ENCODE measurements at regions not wholly inside any gene's neighbourhood (a gene's known extent, or its start where the extent isn't known, plus 50 kb on each side); places are given as distances from the start of the nearest gene placed in this dataset.

- H3K79me2 ChIP-seq (ENCODE audit: insufficient read depth, low read length): no peaks in the 10 kb centered on the region
- H3K4me3 Mint-ChIP-seq: no peak overlapping the region
- H3K4me1 ChIP-seq (ENCODE audit: control insufficient read depth in 1 of 2, insufficient read depth in 2 of 2, low read length in 2 of 2): peaks cover 9 to 11% of the 10 kb centered on the region in 2 donors
- H2AFZ ChIP-seq (ENCODE audit: insufficient read depth, low read depth, low read length, poor library complexity, severe bottlenecking): no peak overlapping the region
- no peak for TF ChIP-seq CTCF (IDR thresholded peaks at IDR 0.05)
- H3K9me3 Mint-ChIP-seq: peaks cover 0 to 5% (median under 1%) of the 10 kb centered on the region in 7 donors
- no peaks in the 10 kb centered on the region for H4K20me1 ChIP-seq (ENCODE audit: insufficient read depth, low read length)
- H3K27ac ChIP-seq (ENCODE audit: low read depth in 1 of 2, low read length in 2 of 2): no peak overlapping the region
- intact Hi-C loops (cut with micrococcal nuclease): no loop called here
- no peaks in the 10 kb centered on the region for H3K36me3 Mint-ChIP-seq
- peaks cover 17% of the 10 kb centered on the region for H3K4me1 Mint-ChIP-seq
- no peaks in the 10 kb centered on the region for H3K36me3 ChIP-seq (replicated peaks in 1 of 2; ENCODE audit: control insufficient read depth in 1 of 2, insufficient read depth in 2 of 2, low read length in 2 of 2)
- no peak overlapping the region for H3K4me2 ChIP-seq (replicated peaks; ENCODE audit: extremely low read depth, low read length, poor library complexity, severe bottlenecking)
- H3K27me3 Mint-ChIP-seq (ENCODE audit: low read depth in 3 of 3): no peaks in the 10 kb centered on the region
- H3K4me3 ChIP-seq (replicated peaks in 1 of 3; ENCODE audit: low read depth in 2 of 3, low read length in 3 of 3): no peak overlapping the region
- WGBS (ENCODE audit: insufficient coverage): 80% methylated on average over 2 of the region's 5 CpGs
- H3K9ac ChIP-seq (ENCODE audit: insufficient read depth, low read length, poor library complexity, severe bottlenecking): no peak overlapping the region
- no peak for DNase-seq
- no peak overlapping the region for H3K27ac Mint-ChIP-seq
- H3K27me3 ChIP-seq (ENCODE audit: control insufficient read depth in 2 of 2, insufficient read depth in 2 of 2, low read length in 2 of 2): no peaks in the 10 kb centered on the region
- no peaks in the 10 kb centered on the region for H3K9me3 ChIP-seq (replicated peaks in 1 of 2; ENCODE audit: control insufficient read depth in 1 of 2, insufficient read depth in 1 of 2, low read length in 2 of 2)
These were observed 478.5 kb downstream of the RASEF start for GRCh38 chr9:82584349-82584863.

GRCh38 chr9:82586918-82587356, 476.0 kb downstream of the RASEF start:
- no peak for DNase-seq
- TF ChIP-seq CTCF (IDR thresholded peaks at IDR 0.05): no peak
- H3K36me3 ChIP-seq (replicated peaks in 1 of 2; ENCODE audit: control insufficient read depth in 1 of 2, insufficient read depth in 2 of 2, low read length in 2 of 2): no peaks in the 10 kb centered on the region
- no peaks in the 10 kb centered on the region for H3K79me2 ChIP-seq (ENCODE audit: insufficient read depth, low read length)
- no peak overlapping the region for H3K9ac ChIP-seq (ENCODE audit: insufficient read depth, low read length, poor library complexity, severe bottlenecking)
- no peaks in the 10 kb centered on the region for H3K27me3 ChIP-seq (ENCODE audit: control insufficient read depth in 2 of 2, insufficient read depth in 2 of 2, low read length in 2 of 2)
- Mint-ChIP-seq H3K36me3 (no peaks in the 10 kb centered on the region), H3K27me3 (ENCODE audit: low read depth in 3 of 3) (no peaks in the 10 kb centered on the region), H3K4me3 (no peak overlapping the region), H3K9me3 (peaks cover 0 to 5% (median 0%) of the 10 kb centered on the region in 7 donors), H3K4me1 (no peaks in the 10 kb centered on the region), H3K27ac (no peak overlapping the region)
- H2AFZ ChIP-seq (ENCODE audit: insufficient read depth, low read depth, low read length, poor library complexity, severe bottlenecking): no peak overlapping the region
- H3K27ac ChIP-seq (ENCODE audit: low read depth in 1 of 2, low read length in 2 of 2): no peak overlapping the region
- no peak overlapping the region for H3K4me2 ChIP-seq (replicated peaks; ENCODE audit: extremely low read depth, low read length, poor library complexity, severe bottlenecking)
- no CpG with 5 or more reads among the region's 3 CpGs for WGBS (ENCODE audit: insufficient coverage)
- intact Hi-C loops (cut with micrococcal nuclease): no loop called here
- H3K4me1 ChIP-seq (ENCODE audit: control insufficient read depth in 1 of 2, insufficient read depth in 2 of 2, low read length in 2 of 2): no peaks in the 10 kb centered on the region
- no peaks in the 10 kb centered on the region for H4K20me1 ChIP-seq (ENCODE audit: insufficient read depth, low read length)
- no peak overlapping the region for H3K4me3 ChIP-seq (replicated peaks in 1 of 3; ENCODE audit: low read depth in 2 of 3, low read length in 3 of 3)
- H3K9me3 ChIP-seq (replicated peaks in 1 of 2; ENCODE audit: control insufficient read depth in 1 of 2, insufficient read depth in 1 of 2, low read length in 2 of 2): no peaks in the 10 kb centered on the region

Measured in CD14-positive monocyte (primary cell).